SK-N-SH (cell line): ENCODE measurements at regions not wholly inside any gene's neighbourhood (a gene's known extent, or its start where the extent isn't known, plus 50 kb on each side); places are given as distances from the start of the nearest gene placed in this dataset.

Experiments
- CTCF ChIA-PET: fragments of 300-600, 350-600 bp; formaldehyde crosslinking; extraction: SDS; loops from one replicate; lab custom pipeline; 2021; lab: Yijun Ruan, JAX
- POLR2A ChIA-PET: fragments of 350-600 bp; sonication (Branson Sonifier 250); formaldehyde crosslinking; extraction: SDS; loops from one replicate; lab custom pipeline; 2020; ENCODE audit warnings: antibody characterized with exemption, inconsistent platforms; lab: Yijun Ruan, JAX
- DNase-seq: peaks from one replicate; pipeline ENCODE4 v3.0.0; 2012
- H2AFZ ChIP-seq: fragments of 200-600 bp; sonication (generic); 2 replicates; pipeline ENCODE4 v1.8.1; 2016; ENCODE audit warnings: antibody characterized with exemption, mild to moderate bottlenecking, low read depth
- H3F3A ChIP-seq: fragments of 200-600 bp; sonication (generic); replicated peaks from 2 replicates; pipeline ENCODE3; 2016; ENCODE audit warnings: antibody characterized with exemption, mild to moderate bottlenecking; ENCODE audit not compliant: insufficient read depth
- H3K27ac ChIP-seq, 2 experiments: fragments of 200-500 bp in 1 of 2; fragments of 200-600 bp in 1 of 2; sonication (Bioruptor generic) in 1 of 2; sonication (generic), shearing (Covaris generic) in 1 of 2; 2 replicates each; pipeline versions ENCODE4 v1.5.1 to v1.6.1; 2014 to 2016; ENCODE audit warnings: low read depth in 2 of 2, inconsistent platforms in 1 of 2, low read length in 1 of 2, mild to moderate bottlenecking in 1 of 2, mixed read lengths in 1 of 2
- H3K27me3 ChIP-seq: fragments of 200-600 bp; sonication (generic), shearing (Covaris generic); 2 replicates; pipeline ENCODE4 v1.6.1; 2016; ENCODE audit warnings: mixed run types; ENCODE audit not compliant: insufficient read depth
- H3K36me3 ChIP-seq, 2 experiments: fragments of 200-500 bp in 1 of 2; fragments of 200-600 bp in 1 of 2; sonication (Bioruptor generic) in 1 of 2; sonication (generic) in 1 of 2; replicated peaks in 1 of 2; 2 replicates each; pipeline versions ENCODE3 to v1.5.1; 2014 to 2016; ENCODE audit warnings: low read length in 1 of 2, mild to moderate bottlenecking in 1 of 2; ENCODE audit not compliant: insufficient read depth in 2 of 2, control insufficient read depth in 1 of 2
- H3K4me1 ChIP-seq, 2 experiments: fragments of 200-500 bp in 1 of 2; fragments of 200-600 bp in 1 of 2; sonication (Bioruptor generic) in 1 of 2; sonication (generic), shearing (Covaris generic) in 1 of 2; 2 replicates each; pipeline versions ENCODE4 v1.5.1 to v1.6.1; 2014 to 2016; ENCODE audit warnings: low read depth in 1 of 2, low read length in 1 of 2, mixed run types in 1 of 2; ENCODE audit not compliant: insufficient read depth in 2 of 2, control insufficient read depth in 1 of 2
- H3K4me2 ChIP-seq: fragments of 200-600 bp; sonication (generic), shearing (Covaris generic); 2 replicates; pipeline ENCODE4 v1.6.1; 2017; ENCODE audit warnings: mixed run types
- H3K4me3 ChIP-seq, 2 experiments: fragments of 200-500 bp in 1 of 2; fragments of 200-600 bp in 1 of 2; sonication (Bioruptor generic) in 1 of 2; sonication (generic), shearing (Covaris generic) in 1 of 2; 2 replicates each; pipeline versions ENCODE4 v1.5.1 to v1.8.1; 2014 to 2016; ENCODE audit warnings: low read depth in 2 of 2, inconsistent platforms in 1 of 2, low read length in 1 of 2, mild to moderate bottlenecking in 1 of 2, mixed read lengths in 1 of 2, moderate library complexity in 1 of 2
- H3K79me2 ChIP-seq: fragments of 200-600 bp; sonication (generic); 2 replicates; pipeline ENCODE4 v1.8.1; 2017; ENCODE audit warnings: mild to moderate bottlenecking; ENCODE audit not compliant: insufficient read depth
- H3K9ac ChIP-seq: fragments of 200-600 bp; sonication (generic); 2 replicates; pipeline ENCODE4 v1.6.1; 2017; ENCODE audit warnings: mixed run types
- H3K9me2 ChIP-seq: fragments of 200-600 bp; sonication (generic); 2 replicates; pipeline ENCODE4 v1.6.1; 2017; ENCODE audit warnings: mixed run types
- H3K9me3 ChIP-seq: fragments of 200-600 bp; sonication (generic); 2 replicates; pipeline ENCODE4 v1.6.1; 2017; ENCODE audit warnings: mixed run types, mild to moderate bottlenecking, moderate library complexity
- H4K20me1 ChIP-seq: fragments of 200-600 bp; sonication (generic); 2 replicates; pipeline ENCODE4 v1.6.1; 2017; ENCODE audit warnings: mild to moderate bottlenecking, mixed run types; ENCODE audit not compliant: insufficient read depth
- CHD2 ChIP-seq: fragments of 150-350 bp; IDR thresholded peaks from 2 replicates; pipeline ENCODE4 v1.6.1; 2018; ENCODE audit warnings: low read length; ENCODE audit not compliant: partially characterized antibody
- CTCF ChIP-seq: fragments of 200-600 bp; sonication (generic); IDR thresholded peaks from 2 replicates; pipeline ENCODE4 v1.6.1; 2017; ENCODE audit warnings: antibody characterized with exemption, mild to moderate bottlenecking, moderate library complexity
- ELF1 ChIP-seq: IDR thresholded peaks from 2 replicates; pipeline ENCODE4 v1.4.0; 2012
- EP300 ChIP-seq, 2 experiments: IDR thresholded peaks; 2 replicates each; pipeline versions ENCODE4 v1.4.0 to v1.6.1; 2012; ENCODE audit warnings: borderline replicate concordance in 1 of 2, low read depth in 1 of 2, low read length in 1 of 2
- FOXJ3 ChIP-seq: sonication (generic); formaldehyde crosslinking; IDR thresholded peaks from 2 replicates; pipeline ENCODE4 v1.5.1; 2020; ENCODE audit warnings: mild to moderate bottlenecking, missing genetic modification reagents
- GABPA ChIP-seq: IDR thresholded peaks from 2 replicates; pipeline ENCODE4 v1.4.0; 2012; ENCODE audit warnings: low read depth, mild to moderate bottlenecking
- GATA2 ChIP-seq: sonication (generic); formaldehyde crosslinking; IDR thresholded peaks from 2 replicates; pipeline ENCODE4 v1.5.0; 2020; ENCODE audit warnings: mild to moderate bottlenecking, missing genetic modification reagents
- NFIC ChIP-seq: IDR thresholded peaks from 2 replicates; pipeline ENCODE4 v1.4.0; 2012; ENCODE audit warnings: borderline replicate concordance
- POLR2AphosphoS5 ChIP-seq: IDR thresholded peaks from 2 replicates; pipeline ENCODE4 v1.6.1; 2012; ENCODE audit warnings: low read depth, low read length
- RAD21 ChIP-seq: IDR thresholded peaks from 2 replicates; pipeline ENCODE4 v1.6.1; 2012; ENCODE audit warnings: mild to moderate bottlenecking, low read length
- RCOR1 ChIP-seq: fragments of 150-350 bp; IDR thresholded peaks from 2 replicates; pipeline ENCODE4 v1.6.1; 2017; ENCODE audit warnings: antibody characterized with exemption, low read length
- RFX5 ChIP-seq: IDR thresholded peaks from 2 replicates; pipeline ENCODE4 v1.6.1; 2012; ENCODE audit warnings: mild to moderate bottlenecking, improper control_type of control experiment, low read length
- TCF12 ChIP-seq: IDR thresholded peaks from 2 replicates; pipeline ENCODE4 v1.4.0; 2012
- TEAD4 ChIP-seq: IDR thresholded peaks from 2 replicates; pipeline ENCODE4 v1.4.0; 2012; ENCODE audit warnings: mild to moderate bottlenecking, borderline replicate concordance; ENCODE audit not compliant: insufficient read depth
- WGBS: methylation state at CpG from one replicate; pipeline ENCODE4 v1.1.6; 2017; ENCODE audit warnings: low lambda C conversion rate; 5-methylcytosine and 5-hydroxymethylcytosine counted together

- peak; percentile 59 for DNase-seq
- Histone ChIP-seq H3K9me3 (no peaks in the 10 kb centered on the region; the same call in 1 of the 2 replicates), H4K20me1 (no peaks in the 10 kb centered on the region), H3K9me2 (no peaks in the 10 kb centered on the region), H3K4me2 (no peak overlapping the region), H3F3A (no peaks in the 10 kb centered on the region), H3K27me3 (no peaks in the 10 kb centered on the region), H2AFZ (no peak overlapping the region), H3K79me2 (no peaks in the 10 kb centered on the region), H3K4me3 (no peak overlapping the region), H3K4me1 (peaks cover 0 to 19% of the 10 kb centered on the region in 2 experiments; a peak in 2 of 4 replicates), H3K36me3 (no peaks in the 10 kb centered on the region), H3K27ac (peak overlapping the region in 1 of 2 experiments; percentile 67; a peak in 2 of 4 replicates), H3K9ac (no peak overlapping the region)
- ChIA-PET POLR2A (no interaction called here), CTCF (interaction anchor here (0.6 to 1.3 kb wide), 7 partner anchors 9 to 1224 kb away, joined by 3 to 5 read pairs (median 4); no protein-coding TSS in a partner anchor)
- TF ChIP-seq TEAD4: peak; percentile 48; the same call in 1 of the 2 replicates
- TF ChIP-seq NFIC: no peak
- peak; percentile 100 for TF ChIP-seq RCOR1
- TF ChIP-seq EP300 (IDR thresholded peaks at IDR 0.05; ENCODE audit: borderline replicate concordance in 1 of 2, low read depth in 1 of 2, low read length in 1 of 2): peak in 1 of 2 experiments; percentile 94; a peak in 2 of 4 replicates
- peak; percentile 88 for TF ChIP-seq CHD2
- TF ChIP-seq GATA2 (CRISPR knock-in tag): peak; percentile 99
- TF ChIP-seq POLR2AphosphoS5: peak; percentile 86
- TF ChIP-seq TCF12: peak; percentile 78
- TF ChIP-seq GABPA: no peak
- no peak for TF ChIP-seq ELF1
- TF ChIP-seq FOXJ3 (CRISPR knock-in tag): peak; percentile 93
- TF ChIP-seq, all 33 proteins: peak for 8
- 7% methylated on average over 7 of the region's 7 CpGs for WGBS
These were observed 522.5 kb downstream of the ETV1 start for GRCh38 chr7:13466874-13467547.

DNA sequence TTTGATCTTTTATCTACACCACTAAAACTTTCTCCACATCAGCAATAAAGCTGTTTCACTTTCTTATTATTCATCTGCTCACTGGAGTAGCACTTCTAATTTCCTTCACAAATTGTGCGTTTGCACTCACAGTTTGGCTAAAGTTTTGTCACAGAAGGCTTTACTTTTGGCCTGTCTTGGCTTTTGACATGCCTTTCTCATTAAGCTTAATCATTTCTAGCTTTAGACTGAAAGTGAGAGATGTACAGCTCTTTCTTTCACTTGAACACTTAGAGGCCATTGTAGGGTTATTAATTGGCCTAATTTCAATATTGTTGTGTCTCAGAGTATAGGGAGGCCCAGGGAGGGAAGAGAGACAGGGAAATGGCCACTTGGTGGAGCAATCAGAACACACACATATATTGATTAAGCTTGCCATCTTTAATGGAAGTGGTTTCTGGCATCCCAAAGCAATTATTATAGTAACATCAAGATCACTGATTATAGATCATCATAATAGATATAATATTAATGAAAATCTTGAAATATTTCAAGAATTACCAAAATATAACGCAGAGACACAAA lies 512.5 kb downstream of the ETV1 start:
- TF ChIP-seq RAD21 (peak; percentile 36), CTCF (peak; percentile 32), RFX5 (no peak)
- TF ChIP-seq, all 33 proteins: peak for 2
- ChIA-PET CTCF (interaction anchor here (0.6 to 2.8 kb wide), 10 partner anchors 8 to 1215 kb away, joined by 3 to 10 read pairs (median 4); no protein-coding TSS in a partner anchor), POLR2A (no interaction called here)
- 37% methylated on average over 2 of the region's 2 CpGs for WGBS
- Histone ChIP-seq H3K4me2 (no peak overlapping the region), H3K27me3 (no peaks in the 10 kb centered on the region), H3K9me2 (no peaks in the 10 kb centered on the region), H3K9ac (no peak overlapping the region), H3K9me3 (no peaks in the 10 kb centered on the region), H3K36me3 (no peaks in the 10 kb centered on the region), H4K20me1 (no peaks in the 10 kb centered on the region), H2AFZ (no peak overlapping the region), H3K4me3 (no peak overlapping the region), H3K4me1 (no peaks in the 10 kb centered on the region), H3K27ac (no peak overlapping the region), H3F3A (no peaks in the 10 kb centered on the region), H3K79me2 (no peaks in the 10 kb centered on the region)
- DNase-seq: no peak
